ENCODE measurements at regions not wholly inside any gene's neighbourhood (a gene's known extent, or its start where the extent isn't known, plus 50 kb on each side); places are given as distances from the start of the nearest gene placed in this dataset.
A peak's percentile ranks its signal among the peaks of the same experiment; 100 is the strongest.

GRCh38 chr10:94115725-94116124 is 122.0 kb downstream of the PLCE1 start:
- POLR2A ChIA-PET, result no interaction called here
- CTCF ChIA-PET, result interaction anchor here (0.9 to 1.6 kb wide), 2 partner anchors 12 to 39 kb away, joined by 3 to 6 read pairs; no protein-coding TSS in a partner anchor
- no peaks in the 10 kb centered on the region for H3K9me3 ChIP-seq
- ATAC-seq (peak; percentile 86 to 94), DNase-seq (ENCODE audit: low read depth in 1 of 2, low spot score in 1 of 2) (peak; percentile 74 to 80), FAIRE-seq (peak; percentile 97)
- TF ChIP-seq RFX5 (IDR thresholded peaks at IDR 0.05) (no peak), TFCP2L1 (CRISPR knock-in tag; IDR thresholded peaks at IDR 0.05) (no peak), RNF2 (IDR thresholded peaks at IDR 0.05; ENCODE audit: borderline replicate concordance, low read depth) (no peak), HEYL (CRISPR knock-in tag; IDR thresholded peaks at IDR 0.05) (no peak), JUN (IDR thresholded peaks at IDR 0.05) (peak in 1 of 2 experiments; percentile 74; a peak in 2 of 5 replicates), MYC (IDR thresholded peaks at IDR 0.05; ENCODE audit: borderline replicate concordance, low read length) (peak; percentile 59; the same call in 1 of the 2 replicates), SMC3 (IDR thresholded peaks at IDR 0.05) (no peak), E2F6 (IDR thresholded peaks at IDR 0.05; ENCODE audit: borderline replicate concordance, low read depth) (peak; percentile 70; the same call in 1 of the 2 replicates), NR3C1 (IDR thresholded peaks at IDR 0.05) (no peak), FOSL2 (IDR thresholded peaks at IDR 0.05) (peak; percentile 83), FOSL2 (CRISPR knock-in tag; IDR thresholded peaks at IDR 0.05) (peak; percentile 92), CEBPB (IDR thresholded peaks at IDR 0.05) (peak; percentile 28 to 69; a peak in 2 of 4 replicates), USF2 (IDR thresholded peaks at IDR 0.05) (no peak), JUNB (IDR thresholded peaks at IDR 0.05) (peak; percentile 76; the same call in 1 of the 2 replicates), POLR2AphosphoS2 (conservative IDR thresholded peaks at IDR 0.05; ENCODE audit: low read length) (no peak), HOXB13 (CRISPR knock-in tag; IDR thresholded peaks at IDR 0.05; ENCODE audit: low read depth) (no peak), RAD21 (conservative IDR thresholded peaks at IDR 0.05 in 1 of 2, IDR thresholded peaks at IDR 0.05 in 1 of 2) (peak in 1 of 2 experiments; percentile 28; a peak in 1 of 5 replicates), MAX (IDR thresholded peaks at IDR 0.05) (peak; percentile 93), ESRRA (IDR thresholded peaks at IDR 0.05; ENCODE audit: borderline replicate concordance, low read length) (no peak), ELK1 (IDR thresholded peaks at IDR 0.05; ENCODE audit: low read depth, low read length) (no peak), ATOH8 (CRISPR knock-in tag; IDR thresholded peaks at IDR 0.05; ENCODE audit: low read depth) (0 out of 2 replicates have a peak, but pooled peaks have one; percentile 52), MAFK (IDR thresholded peaks at IDR 0.05; ENCODE audit: partially characterized antibody) (no peak), GATA3 (IDR thresholded peaks at IDR 0.05; ENCODE audit: borderline replicate concordance) (peak; percentile 80; the same call in 1 of the 2 replicates), ZFP36 (IDR thresholded peaks at IDR 0.05; ENCODE audit: borderline replicate concordance, partially characterized antibody) (no peak), BCL3 (IDR thresholded peaks at IDR 0.05) (no peak), KDM5A (IDR thresholded peaks at IDR 0.05) (no peak), RARB (CRISPR knock-in tag; IDR thresholded peaks at IDR 0.05) (no peak)
- H3K4me3 ChIP-seq, result no peak overlapping the region
- H3K4me2 ChIP-seq, result peak overlapping the region; percentile 64
- 12% methylated on average over 4 of the region's 4 CpGs for WGBS (ENCODE audit: missing lambda C conversion rate)
- H3K4me1 ChIP-seq, result peaks cover 38% of the 10 kb centered on the region
- peak overlapping the region; percentile 49 to 77 for H3K27ac ChIP-seq

All from A549 (cell line).